Renal cortex interstitium (tissue), 11 donors: ENCODE measurements at regions not wholly inside any gene's neighbourhood (a gene's known extent, or its start where the extent isn't known, plus 50 kb on each side); places are given as distances from the start of the nearest gene placed in this dataset.
"Not testable (repeated sequence)": the region's sequence is repeated elsewhere in the genome, so short reads cannot be mapped to it uniquely, and the experiment has no call there.

Experiments
- DNase-seq, 11 donors: peaks; one replicate each; pipeline ENCODE4 v3.0.0-alpha.2; 2013; ENCODE audit warnings: low read depth in 9 of 11, low spot score in 4 of 11; ENCODE audit errors: extremely low read depth in 1 of 11

GRCh38 chr2:210946395-210946794 lies 390.0 kb downstream of the CPS1 start:
- no peak for DNase-seq

GRCh38 chr2:210950434-210951060 lies 394.1 kb downstream of the CPS1 start:
- DNase-seq: not testable (repeated sequence)

- DNase-seq: no peak
Observed at GRCh38 chr2:210954386-210954907, 398.0 kb downstream of the CPS1 start.

- DNase-seq: no peak
Observed at GRCh38 chr2:210955591-210955990, 399.2 kb downstream of the CPS1 start.

GRCh38 chr2:210956101-210956500 lies 399.7 kb downstream of the CPS1 start:
- DNase-seq: no peak

GRCh38 chr2:210961249-210961648 lies 404.9 kb downstream of the CPS1 start:
- peak in 1 of 11 donors; percentile 3 for DNase-seq

GRCh38 chr2:210963386-210963785 lies 407.0 kb downstream of the CPS1 start:
- DNase-seq: no peak

- DNase-seq: no peak
Observed at GRCh38 chr2:210964141-210964764, 407.9 kb downstream of the CPS1 start.

GRCh38 chr2:210965472-210965871 lies 409.1 kb downstream of the CPS1 start:
- DNase-seq: no peak

GRCh38 chr2:210966330-210966729 lies 409.9 kb downstream of the CPS1 start:
- DNase-seq: no peak

GRCh38 chr2:210971431-210971830 lies 415.0 kb downstream of the CPS1 start:
- DNase-seq: no peak

- not testable (repeated sequence) for DNase-seq
Observed at GRCh38 chr2:210986806-210987205, 430.4 kb downstream of the CPS1 start.

GRCh38 chr2:210991107-210991506 lies 434.7 kb downstream of the CPS1 start:
- DNase-seq: no peak

- no peak for DNase-seq
Observed at GRCh38 chr2:210994104-210994503, 437.7 kb downstream of the CPS1 start.

- no peak for DNase-seq
Observed at GRCh38 chr2:210997373-210997772, 441.0 kb downstream of the CPS1 start.

- no peak for DNase-seq
Observed at GRCh38 chr2:210998334-210998733, 441.9 kb downstream of the CPS1 start.

- DNase-seq: no peak
Observed at GRCh38 chr2:211014376-211014775, 458.0 kb downstream of the CPS1 start.

- no peak for DNase-seq
Observed at GRCh38 chr2:211014906-211015305, 458.5 kb downstream of the CPS1 start.

- DNase-seq: not testable (repeated sequence)
Observed at GRCh38 chr2:211025089-211025488, 468.7 kb downstream of the CPS1 start.

- no peak for DNase-seq
Observed at GRCh38 chr2:211026109-211026508, 469.7 kb downstream of the CPS1 start.

GRCh38 chr2:211027976-211028375 lies 471.6 kb downstream of the CPS1 start:
- DNase-seq: no peak
